Thymus (tissue), 11 donors: ENCODE measurements at regions not wholly inside any gene's neighbourhood (a gene's known extent, or its start where the extent isn't known, plus 50 kb on each side); places are given as distances from the start of the nearest gene placed in this dataset.

Source experiments
- DNase-seq, 9 donors: peaks; one replicate each; pipeline ENCODE4 v3.0.0-alpha.2; 2013; ENCODE audit warnings: low spot score in 9 of 9, low read depth in 6 of 9, missing footprints in 1 of 9
- H3K27ac ChIP-seq, 2 donors: one replicate each; pipeline ENCODE4 v1.5.1; 2013; ENCODE audit warnings: control low read depth in 1 of 2, low read depth in 1 of 2, low read length in 1 of 2, mild to moderate bottlenecking in 1 of 2, moderate library complexity in 1 of 2
- H3K27me3 ChIP-seq, 2 donors: one replicate each; pipeline ENCODE4 v1.5.1; 2013; ENCODE audit warnings: low read length in 1 of 2; ENCODE audit not compliant: control insufficient read depth in 2 of 2, insufficient read depth in 1 of 2
- H3K36me3 ChIP-seq, 2 donors: one replicate each; pipeline ENCODE4 v1.5.1; 2013; ENCODE audit warnings: low read length in 1 of 2, mild to moderate bottlenecking in 1 of 2, moderate library complexity in 1 of 2; ENCODE audit not compliant: control insufficient read depth in 2 of 2, insufficient read depth in 2 of 2
- H3K4me1 ChIP-seq, 2 donors: one replicate each; pipeline ENCODE4 v1.5.1; 2013; ENCODE audit warnings: low read length in 2 of 2; ENCODE audit not compliant: control insufficient read depth in 2 of 2, insufficient read depth in 2 of 2
- H3K4me3 ChIP-seq, 2 donors: one replicate each; pipeline ENCODE4 v1.5.1; 2013; ENCODE audit warnings: low read length in 2 of 2, control low read depth in 1 of 2, mild to moderate bottlenecking in 1 of 2
- H3K9me3 ChIP-seq, 2 donors: one replicate each; pipeline ENCODE4 v1.5.1; 2013; ENCODE audit warnings: low read length in 1 of 2, mild to moderate bottlenecking in 1 of 2; ENCODE audit not compliant: control insufficient read depth in 2 of 2, insufficient read depth in 1 of 2
- WGBS: extraction: QIAGEN DNeasy Blood & Tissue Kit; methylation state at CpG from one replicate; pipeline ENCODE4 v1.1.7; 2013; 5-methylcytosine and 5-hydroxymethylcytosine counted together
- donor health status: healthy.

DNA sequence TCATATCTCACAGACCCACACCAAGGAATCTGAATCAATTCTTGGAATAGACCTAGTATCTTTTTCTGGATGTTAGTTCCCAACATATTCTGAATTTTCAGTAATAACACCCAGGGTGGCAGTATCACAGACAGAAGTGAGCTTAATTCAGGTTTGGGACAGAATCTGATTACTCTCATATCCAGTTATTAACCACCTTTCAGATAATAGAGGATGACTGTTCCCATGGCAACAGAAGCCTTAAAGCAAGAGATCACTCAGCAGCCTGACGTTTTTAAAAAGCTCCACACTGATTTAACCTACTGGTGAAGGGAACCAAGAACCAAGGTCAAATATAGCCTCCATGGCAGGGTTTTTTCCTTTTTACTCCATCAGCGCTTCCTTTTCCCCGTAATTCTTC lies 68.4 kb downstream of the ACTBL2 start:
- H3K27ac ChIP-seq, result no peak overlapping the region
- H3K4me1 ChIP-seq, result no peaks in the 10 kb centered on the region
- no peak for DNase-seq
- 96% methylated on average over 3 of the region's 3 CpGs for WGBS
- no peaks in the 10 kb centered on the region for H3K27me3 ChIP-seq
- H3K36me3 ChIP-seq, result no peaks in the 10 kb centered on the region
- H3K9me3 ChIP-seq, result no peaks in the 10 kb centered on the region
- H3K4me3 ChIP-seq, result no peak overlapping the region

DNA sequence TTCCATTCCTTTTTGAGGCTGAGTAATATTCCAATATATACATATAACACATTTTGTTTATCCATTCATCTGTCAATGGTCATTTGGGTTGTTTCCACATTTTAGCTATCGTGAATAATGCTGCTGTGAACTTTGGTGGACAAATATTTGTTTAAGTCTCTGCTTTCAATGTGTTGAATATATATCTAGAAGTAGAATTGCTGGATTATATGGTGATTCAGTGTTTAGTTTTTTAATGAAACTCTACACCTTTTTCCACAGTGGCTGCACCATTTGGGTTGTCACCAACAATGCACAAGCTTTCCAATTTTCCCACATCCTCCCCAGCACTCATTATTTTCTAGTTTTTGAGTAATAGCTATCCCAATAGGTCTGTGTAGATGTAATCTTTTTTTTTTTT lies 69.5 kb downstream of the ACTBL2 start:
- no peaks in the 10 kb centered on the region for H3K27me3 ChIP-seq
- 95% methylated on average over 1 of the region's 1 CpG for WGBS
- no peak overlapping the region for H3K4me3 ChIP-seq
- H3K27ac ChIP-seq, result no peak overlapping the region
- no peaks in the 10 kb centered on the region for H3K4me1 ChIP-seq
- DNase-seq, result no peak
- H3K9me3 ChIP-seq, result no peaks in the 10 kb centered on the region
- no peaks in the 10 kb centered on the region for H3K36me3 ChIP-seq

DNA sequence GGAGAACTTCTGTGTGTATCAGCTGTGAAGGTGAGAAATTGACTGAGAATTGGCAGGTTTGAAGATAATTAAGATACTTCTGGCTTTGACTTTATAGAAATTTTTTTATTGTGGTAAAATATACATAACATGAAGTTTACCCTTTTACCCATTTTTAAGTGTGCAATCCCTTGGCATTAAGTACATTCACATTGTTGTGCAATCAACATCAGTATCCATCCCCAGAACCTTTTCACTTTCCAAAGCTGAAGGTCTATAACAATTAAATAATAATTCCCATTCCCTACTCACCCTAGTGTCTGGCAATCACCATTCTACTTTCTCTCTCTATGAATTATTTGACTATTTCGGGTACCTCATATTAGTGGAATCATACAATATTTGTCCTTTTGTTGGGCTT lies 69.9 kb downstream of the ACTBL2 start:
- 99% methylated on average over 1 of the region's 1 CpG for WGBS
- H3K4me1 ChIP-seq, result no peaks in the 10 kb centered on the region
- no peaks in the 10 kb centered on the region for H3K36me3 ChIP-seq
- no peak for DNase-seq
- no peak overlapping the region for H3K27ac ChIP-seq
- H3K9me3 ChIP-seq, result no peaks in the 10 kb centered on the region
- no peaks in the 10 kb centered on the region for H3K27me3 ChIP-seq
- H3K4me3 ChIP-seq, result no peak overlapping the region

DNA sequence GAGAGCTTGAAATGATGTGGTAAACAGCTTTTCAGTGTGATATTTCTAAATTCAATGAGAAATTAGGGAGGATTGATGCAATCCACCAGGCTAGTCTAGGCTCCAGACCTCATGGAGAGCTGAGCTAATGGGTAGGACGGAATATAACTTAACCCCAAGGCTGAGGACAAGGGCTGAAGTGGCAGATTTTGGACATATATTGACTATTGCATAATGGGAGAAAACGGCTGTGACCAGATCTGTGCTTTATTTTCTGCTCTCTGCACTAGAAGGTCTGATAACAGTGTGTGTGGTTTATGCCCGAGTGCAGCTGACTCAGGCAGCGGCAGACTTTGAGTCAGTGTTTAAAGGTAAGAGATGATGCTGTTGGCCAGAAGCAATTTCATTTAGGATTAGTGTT lies 70.6 kb downstream of the ACTBL2 start:
- DNase-seq, result no peak
- Histone ChIP-seq H3K36me3 (no peaks in the 10 kb centered on the region), H3K4me1 (no peaks in the 10 kb centered on the region), H3K27ac (no peak overlapping the region), H3K27me3 (no peaks in the 10 kb centered on the region), H3K9me3 (no peaks in the 10 kb centered on the region), H3K4me3 (no peak overlapping the region)
- WGBS, result 90% methylated on average over 4 of the region's 4 CpGs

GRCh38 chr5:57410374-57411320 lies 72.0 kb downstream of the ACTBL2 start:
- no peak overlapping the region for H3K4me3 ChIP-seq
- no peaks in the 10 kb centered on the region for H3K27me3 ChIP-seq
- DNase-seq, result no peak
- 92% methylated on average over 3 of the region's 3 CpGs for WGBS
- H3K9me3 ChIP-seq, result no peaks in the 10 kb centered on the region
- no peaks in the 10 kb centered on the region for H3K36me3 ChIP-seq
- H3K27ac ChIP-seq, result no peak overlapping the region
- no peaks in the 10 kb centered on the region for H3K4me1 ChIP-seq

DNA sequence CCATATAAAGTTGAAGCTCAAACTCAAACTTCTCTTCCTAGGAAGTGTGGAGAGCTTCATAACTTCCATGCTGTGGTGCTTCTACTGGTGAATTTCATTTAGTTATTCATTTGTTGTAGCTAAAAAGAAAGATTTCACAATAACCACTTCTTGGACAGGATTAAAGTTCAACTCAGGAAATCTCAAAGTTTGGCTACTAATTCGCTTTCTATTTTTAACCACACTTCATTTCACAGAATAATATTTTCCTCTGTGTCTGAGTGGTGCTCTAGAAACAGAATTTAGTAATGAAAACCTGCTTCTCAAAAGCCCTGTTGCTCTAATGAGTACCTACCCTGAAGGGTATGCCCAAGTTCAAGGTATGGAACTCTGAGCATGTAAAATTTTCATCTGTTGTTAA lies 73.9 kb downstream of the ACTBL2 start:
- no peaks in the 10 kb centered on the region for H3K36me3 ChIP-seq
- H3K27me3 ChIP-seq, result no peaks in the 10 kb centered on the region
- H3K4me3 ChIP-seq, result no peak overlapping the region
- 68% methylated on average over 1 of the region's 1 CpG for WGBS
- no peaks in the 10 kb centered on the region for H3K9me3 ChIP-seq
- no peak overlapping the region for H3K27ac ChIP-seq
- H3K4me1 ChIP-seq, result no peaks in the 10 kb centered on the region
- no peak for DNase-seq

DNA sequence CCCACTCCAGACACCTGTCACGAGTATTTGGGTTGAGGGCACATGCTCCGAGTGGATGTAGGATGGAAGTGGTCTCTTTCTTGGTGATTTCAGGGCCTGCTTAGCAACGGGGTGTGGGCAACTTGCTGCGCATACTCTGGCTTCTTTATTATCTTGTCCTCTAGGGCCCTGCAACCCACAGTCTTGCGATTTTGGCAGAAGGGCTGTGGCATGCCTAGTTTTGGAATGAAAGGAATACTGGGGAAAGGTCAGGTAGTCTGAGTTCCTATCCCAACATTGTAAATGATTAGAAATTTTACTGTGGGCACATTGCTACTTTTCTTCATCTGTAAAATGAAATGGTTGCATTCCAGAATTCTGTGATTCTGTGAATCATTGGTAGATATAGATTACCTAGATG lies 74.3 kb downstream of the ACTBL2 start:
- Histone ChIP-seq H3K4me3 (no peak overlapping the region), H3K9me3 (no peaks in the 10 kb centered on the region), H3K27ac (no peak overlapping the region), H3K36me3 (no peaks in the 10 kb centered on the region), H3K27me3 (no peaks in the 10 kb centered on the region), H3K4me1 (no peaks in the 10 kb centered on the region)
- WGBS, result 98% methylated on average over 5 of the region's 5 CpGs
- no peak for DNase-seq

DNA sequence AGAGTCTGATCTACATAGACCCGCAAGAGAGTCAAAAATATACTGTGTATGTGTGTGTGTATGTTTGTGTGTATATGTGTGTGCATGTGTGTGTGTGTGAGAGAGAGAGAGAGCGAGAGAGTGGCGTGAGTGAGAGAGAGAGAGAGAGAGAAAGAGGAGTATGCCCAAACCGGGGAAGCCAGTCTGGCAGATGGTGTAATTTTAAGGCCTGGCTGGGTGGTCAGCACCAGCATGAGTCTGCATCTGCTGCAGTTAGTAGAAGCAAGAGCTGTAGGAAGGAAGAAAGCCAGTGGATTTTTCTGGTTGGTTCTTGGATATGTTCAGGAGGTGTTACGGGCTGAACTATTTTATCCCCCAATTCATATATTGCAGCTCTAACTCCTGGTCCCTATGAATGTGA lies 75.2 kb downstream of the ACTBL2 start:
- no peak overlapping the region for H3K27ac ChIP-seq
- no peaks in the 10 kb centered on the region for H3K27me3 ChIP-seq
- no peaks in the 10 kb centered on the region for H3K36me3 ChIP-seq
- no peak overlapping the region for H3K4me3 ChIP-seq
- 93% methylated on average over 5 of the region's 5 CpGs for WGBS
- no peak for DNase-seq
- H3K4me1 ChIP-seq, result no peaks in the 10 kb centered on the region
- H3K9me3 ChIP-seq, result no peaks in the 10 kb centered on the region

DNA sequence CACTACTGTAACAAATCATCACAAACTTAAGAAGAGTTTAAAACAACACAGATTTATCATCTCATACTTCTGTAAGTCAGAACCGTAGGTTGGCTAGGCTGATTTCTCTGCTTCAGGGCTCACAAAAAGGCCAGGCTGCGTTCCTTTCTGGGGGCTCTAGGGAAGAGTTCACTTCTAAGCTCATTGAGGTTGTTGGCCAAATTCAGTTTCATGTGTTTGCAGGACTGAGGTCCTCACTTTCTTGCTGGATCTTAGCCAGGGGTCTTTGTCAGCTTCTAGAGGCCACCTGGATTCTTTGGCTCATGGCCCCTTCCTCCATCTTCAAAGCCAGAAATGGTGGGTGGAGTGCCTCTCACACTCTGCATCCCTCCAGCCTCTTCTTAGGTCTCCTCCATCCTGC lies 76.0 kb downstream of the ACTBL2 start:
- no peaks in the 10 kb centered on the region for H3K36me3 ChIP-seq
- no peak overlapping the region for H3K4me3 ChIP-seq
- no peaks in the 10 kb centered on the region for H3K4me1 ChIP-seq
- no peak overlapping the region for H3K27ac ChIP-seq
- no peak for DNase-seq
- no peaks in the 10 kb centered on the region for H3K27me3 ChIP-seq
- H3K9me3 ChIP-seq, result no peaks in the 10 kb centered on the region
- 98% methylated on average over 2 of the region's 2 CpGs for WGBS
